NCI-H1092 (cell line): ENCODE measurements at regions not wholly inside any gene's neighbourhood (a gene's known extent, or its start where the extent isn't known, plus 50 kb on each side); places are given as distances from the start of the nearest gene placed in this dataset.

Source experiments
- DNase-seq: peaks from one replicate; lab custom pipeline; 2025; lab: John Stamatoyannopoulos, UW

- no peak for DNase-seq
Observed at GRCh38 chr14:53517270-53517960, 364.3 kb upstream of the DDHD1 start.

- no peak for DNase-seq
Observed at GRCh38 chr14:53516261-53516774, 363.2 kb upstream of the DDHD1 start.

- DNase-seq: no peak
Observed at GRCh38 chr14:53515276-53515675, 362.2 kb upstream of the DDHD1 start.

GRCh38 chr14:53514197-53514596 lies 361.1 kb upstream of the DDHD1 start:
- no peak for DNase-seq

DNA sequence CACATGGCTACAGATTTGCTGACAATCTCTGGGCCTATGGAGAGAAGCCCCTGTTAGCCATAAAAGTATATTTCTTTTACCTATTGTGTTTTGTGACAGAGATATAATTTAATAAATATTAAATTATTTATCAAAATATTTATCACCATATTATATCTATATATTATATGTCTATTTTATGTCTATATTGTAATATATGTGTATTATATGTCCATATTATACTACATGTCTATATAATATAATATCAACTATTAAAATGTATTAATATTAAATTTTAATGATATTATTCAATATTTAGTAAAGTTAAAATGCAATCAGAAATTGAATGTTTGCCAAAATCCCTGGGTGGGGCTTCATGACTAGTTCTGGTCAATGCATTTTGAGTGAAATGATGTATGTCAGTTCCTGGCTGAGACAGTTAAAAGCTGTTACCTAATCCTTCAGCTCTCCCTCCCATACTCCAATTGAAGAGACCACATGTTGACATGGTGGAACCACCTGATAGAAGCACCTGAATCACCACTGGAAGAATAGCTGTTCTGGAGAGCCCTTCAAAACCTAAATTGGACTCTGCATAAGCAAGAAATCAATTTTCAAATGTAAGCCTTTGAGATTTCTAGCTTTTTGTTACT lies 357.3 kb upstream of the DDHD1 start:
- no peak for DNase-seq

- no peak for DNase-seq
Observed at GRCh38 chr14:53509276-53510244, 356.4 kb upstream of the DDHD1 start.

DNA sequence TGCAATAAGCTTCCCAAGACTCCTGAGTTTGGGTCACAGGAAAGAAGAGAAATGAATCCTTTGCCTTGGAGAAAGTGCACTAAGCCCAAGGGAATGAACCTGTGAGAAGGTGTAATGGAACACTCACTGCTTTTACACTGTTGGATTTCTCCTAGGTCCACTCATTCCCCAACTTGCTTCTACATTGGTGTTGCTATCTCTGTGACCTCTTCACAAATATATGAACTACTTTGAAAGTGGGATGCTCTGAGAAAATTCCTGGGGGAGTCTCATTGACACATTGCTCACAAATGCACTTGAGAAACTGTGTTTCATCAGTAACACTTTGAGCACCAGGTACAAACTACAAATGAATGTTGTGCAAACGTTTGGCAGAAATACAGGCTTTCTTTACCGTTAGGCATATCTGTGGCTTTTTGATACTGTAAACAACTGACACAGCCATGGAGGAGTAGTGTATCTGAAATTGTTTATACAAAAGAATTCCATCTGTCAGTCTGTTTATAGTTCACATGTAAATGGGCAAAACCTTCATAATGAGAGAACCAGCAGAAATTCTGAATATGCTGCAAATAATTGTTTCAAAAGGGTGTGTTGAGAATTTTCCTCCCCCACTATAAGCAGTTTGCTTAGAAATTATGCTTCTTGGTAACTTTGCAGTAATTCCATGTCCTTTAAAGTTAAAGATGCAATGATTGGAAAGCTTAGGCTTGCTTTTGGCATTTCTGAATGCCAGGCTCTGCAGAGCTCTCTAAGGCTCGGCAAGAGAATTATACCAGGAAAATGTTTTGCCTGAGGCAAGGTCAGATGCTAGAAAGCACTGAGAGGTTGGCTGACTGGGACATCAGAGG lies 348.5 kb upstream of the DDHD1 start:
- DNase-seq: no peak

DNA sequence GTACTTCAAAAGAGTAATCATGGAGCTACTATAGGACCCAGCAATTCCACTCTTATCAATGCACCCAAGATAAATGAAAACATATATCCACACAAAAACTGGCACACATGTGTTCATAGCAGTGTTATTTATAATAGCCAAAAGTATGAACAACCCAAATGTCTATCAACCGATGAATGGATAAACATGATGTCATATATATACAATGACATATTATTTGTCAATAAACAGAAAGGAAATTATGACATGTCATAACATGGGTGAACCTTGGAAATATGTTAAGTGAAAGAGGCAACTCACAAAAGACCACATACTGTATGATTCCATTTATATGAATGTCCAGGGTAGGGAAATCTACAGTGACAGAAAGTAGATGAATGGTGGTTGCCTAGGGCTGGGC lies 347.1 kb upstream of the DDHD1 start:
- DNase-seq: no peak

DNA sequence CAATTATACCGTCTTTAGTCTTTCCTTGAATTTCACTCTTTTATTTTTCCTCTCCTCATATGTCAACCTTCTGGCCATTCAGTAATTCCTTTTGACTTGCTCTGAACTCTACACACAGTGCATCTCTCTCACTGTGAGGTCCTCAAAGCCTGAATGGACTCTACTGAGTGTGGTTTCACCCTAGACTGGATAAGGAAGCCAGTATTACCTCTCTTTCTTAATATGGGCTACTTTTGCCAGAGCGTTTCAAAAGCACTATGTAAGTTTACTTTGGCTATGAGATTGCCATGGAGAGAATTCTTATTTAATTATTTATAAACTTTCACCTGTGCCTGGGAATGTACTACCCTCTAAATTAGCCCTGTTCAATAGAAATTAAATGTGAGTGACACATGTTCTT lies 343.5 kb upstream of the DDHD1 start:
- DNase-seq: no peak

DNA sequence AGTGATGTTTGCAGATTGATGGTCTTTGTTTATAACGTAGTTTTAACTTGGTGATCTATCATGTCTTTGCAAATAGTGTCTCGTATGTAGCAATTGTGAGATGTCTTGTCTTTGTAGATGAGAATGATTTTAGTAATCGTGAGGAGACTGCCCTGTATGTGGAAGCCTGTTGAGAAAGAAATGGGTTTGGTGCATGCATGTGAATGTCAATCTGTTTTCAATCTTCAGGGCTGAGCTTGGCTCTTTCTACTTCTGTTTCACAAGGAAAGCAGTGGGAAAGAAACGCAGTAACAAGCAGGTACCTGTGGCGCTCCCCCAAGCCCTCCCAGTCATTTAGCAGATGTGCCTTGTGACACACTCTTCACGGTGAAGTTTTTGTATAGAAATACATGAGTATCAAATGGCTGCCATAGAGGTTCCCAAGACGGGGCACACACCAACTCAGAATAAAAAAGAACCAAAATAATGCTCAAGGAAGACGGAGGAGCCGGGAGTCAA lies 342.8 kb upstream of the DDHD1 start:
- no peak for DNase-seq

GRCh38 chr14:53494587-53494986 lies 341.5 kb upstream of the DDHD1 start:
- no peak for DNase-seq

- no peak for DNase-seq
Observed at GRCh38 chr14:53493860-53494259, 340.7 kb upstream of the DDHD1 start.

DNA sequence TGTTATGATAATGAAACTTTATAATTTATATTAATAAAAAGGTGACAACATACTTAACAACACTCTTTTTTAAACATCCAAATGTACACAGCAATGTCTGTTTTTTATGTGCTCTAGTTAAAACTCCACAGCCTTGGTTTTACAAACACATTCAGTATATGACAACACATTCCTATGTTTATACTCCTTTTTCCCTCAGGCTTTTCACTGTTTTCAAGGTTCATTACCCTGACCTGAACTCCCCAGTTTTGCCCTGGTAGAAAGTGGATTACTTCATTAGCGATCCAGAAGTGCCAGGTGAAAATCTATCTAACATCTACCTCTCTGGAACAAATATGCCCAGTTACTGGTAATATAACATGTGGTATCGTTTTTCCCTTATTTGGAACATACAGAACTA lies 340.2 kb upstream of the DDHD1 start:
- no peak for DNase-seq

- DNase-seq: no peak
Observed at GRCh38 chr14:53491884-53492277, 338.8 kb upstream of the DDHD1 start.

GRCh38 chr14:53491256-53491883 lies 338.2 kb upstream of the DDHD1 start:
- no peak for DNase-seq

- no peak for DNase-seq
Observed at GRCh38 chr14:53478174-53478573, 325.1 kb upstream of the DDHD1 start.

DNA sequence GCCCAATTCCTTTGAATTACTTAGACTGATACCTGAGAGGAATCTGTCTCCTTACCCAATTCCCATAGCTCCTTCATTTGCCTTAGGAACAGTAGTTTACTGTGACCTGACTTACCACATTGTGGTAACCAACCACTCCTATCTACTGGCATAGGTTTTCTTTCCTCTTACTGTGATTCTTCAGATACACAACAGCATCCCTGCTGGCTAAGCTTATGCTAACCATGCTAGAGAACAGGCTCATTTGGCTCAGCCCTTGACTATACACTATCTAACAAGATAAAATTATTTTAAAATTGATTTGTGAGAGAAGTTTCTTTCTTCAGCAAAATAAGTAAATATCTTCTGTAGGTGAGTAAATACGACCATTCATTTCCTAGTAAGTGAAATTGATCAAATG lies 320.4 kb upstream of the DDHD1 start:
- no peak for DNase-seq

DNA sequence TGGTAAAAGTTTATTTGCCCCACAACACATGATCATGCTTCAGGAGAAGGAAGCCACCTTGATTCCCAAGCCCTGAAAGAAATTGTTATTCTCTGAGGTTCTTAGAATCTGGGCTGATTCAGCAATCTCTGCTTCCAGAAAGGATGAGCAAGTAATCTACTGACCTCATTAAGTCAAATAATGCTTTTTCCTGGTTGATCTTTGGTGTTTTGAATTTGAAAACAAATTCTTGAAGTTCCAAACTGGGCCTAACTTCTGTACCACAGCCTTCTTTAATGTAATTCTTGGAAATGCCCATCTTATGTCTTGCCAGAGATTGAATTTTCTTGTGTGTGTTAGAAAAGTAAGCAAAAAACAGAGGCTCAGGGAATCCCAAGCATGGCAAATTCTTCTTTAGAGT lies 319.2 kb upstream of the DDHD1 start:
- no peak for DNase-seq

DNA sequence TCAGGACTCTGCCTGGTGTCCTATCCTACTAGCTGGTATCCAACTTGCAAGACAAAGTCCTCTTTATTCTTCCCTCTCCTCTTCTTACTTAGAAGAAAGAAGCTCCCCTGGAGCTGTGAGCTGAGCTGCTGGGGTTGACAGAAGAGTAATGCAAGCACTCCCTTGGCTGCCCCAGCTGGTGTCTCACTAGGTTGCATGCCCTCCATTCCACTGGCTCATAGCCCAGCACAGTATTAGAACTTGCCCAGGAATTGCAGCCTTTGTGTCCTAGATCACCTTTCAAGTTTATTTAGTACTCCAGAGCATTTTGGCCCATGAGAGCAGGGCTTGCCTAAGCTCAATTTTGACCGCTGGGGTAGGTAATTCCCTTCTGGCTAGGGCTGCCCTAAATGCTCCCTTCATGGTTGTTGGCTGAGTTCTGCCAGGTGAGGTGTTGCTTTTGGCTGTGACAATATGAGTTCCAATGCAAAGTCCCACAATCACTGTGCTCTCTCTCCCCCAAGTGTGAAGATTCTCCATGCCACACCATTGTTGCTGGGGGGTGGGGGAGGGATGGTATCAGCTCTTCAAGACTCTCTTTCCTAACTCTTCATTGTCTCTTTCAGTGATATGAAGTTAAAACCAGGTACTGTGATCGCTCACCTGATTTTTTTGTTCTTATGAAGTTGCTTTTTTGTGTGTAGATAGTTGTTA lies 317.4 kb upstream of the DDHD1 start:
- DNase-seq: no peak

GRCh38 chr14:53468876-53469275 lies 315.8 kb upstream of the DDHD1 start:
- no peak for DNase-seq
